ENCODE measurements at regions not wholly inside any gene's neighbourhood (a gene's known extent, or its start where the extent isn't known, plus 50 kb on each side); places are given as distances from the start of the nearest gene placed in this dataset.
"Not testable (repeated sequence)": the region's sequence is repeated elsewhere in the genome, so short reads cannot be mapped to it uniquely, and the experiment has no call there.

- DNase-seq (ENCODE audit: low spot score) = not testable (repeated sequence)
These were observed 783.4 kb downstream of the NSUN3 start for GRCh38 chr3:94846251-94846650.

- DNase-seq (ENCODE audit: low spot score) = no peak
These were observed 799.8 kb downstream of the NSUN3 start for GRCh38 chr3:94862703-94863102.

GRCh38 chr3:94869059-94869547, 806.2 kb downstream of the NSUN3 start:
- DNase-seq (ENCODE audit: low spot score) = no peak

GRCh38 chr3:94873751-94874150, 810.9 kb downstream of the NSUN3 start:
- no peak for DNase-seq (ENCODE audit: low spot score)

GRCh38 chr3:94875149-94875548, 812.3 kb downstream of the NSUN3 start:
- DNase-seq (ENCODE audit: low spot score) = no peak

GRCh38 chr3:94887065-94887464, 824.2 kb downstream of the NSUN3 start:
- no peak for DNase-seq (ENCODE audit: low spot score)

GRCh38 chr3:94896994-94897393, 834.1 kb downstream of the NSUN3 start:
- DNase-seq (ENCODE audit: low spot score) = no peak

GRCh38 chr3:94904156-94904674, 841.4 kb downstream of the NSUN3 start:
- no peak for DNase-seq (ENCODE audit: low spot score)

- DNase-seq (ENCODE audit: low spot score) = no peak
These were observed 846.9 kb downstream of the NSUN3 start for GRCh38 chr3:94909726-94910125.

GRCh38 chr3:94912656-94913055, 849.8 kb downstream of the NSUN3 start:
- no peak for DNase-seq (ENCODE audit: low spot score)

GRCh38 chr3:94927175-94927574, 864.3 kb downstream of the NSUN3 start:
- DNase-seq (ENCODE audit: low spot score) = no peak

- no peak for DNase-seq (ENCODE audit: low spot score)
These were observed 866.1 kb downstream of the NSUN3 start for GRCh38 chr3:94928921-94929320.

- no peak for DNase-seq (ENCODE audit: low spot score)
These were observed 873.1 kb downstream of the NSUN3 start for GRCh38 chr3:94935738-94936580.

GRCh38 chr3:94937980-94938379, 875.1 kb downstream of the NSUN3 start:
- DNase-seq (ENCODE audit: low spot score) = no peak

GRCh38 chr3:94946683-94947082, 883.8 kb downstream of the NSUN3 start:
- no peak for DNase-seq (ENCODE audit: low spot score)

GRCh38 chr3:94961423-94962100, 898.7 kb downstream of the NSUN3 start:
- no peak for DNase-seq (ENCODE audit: low spot score)

- DNase-seq (ENCODE audit: low spot score) = no peak
These were observed 903.1 kb downstream of the NSUN3 start for GRCh38 chr3:94965867-94966475.

GRCh38 chr3:94967196-94967595, 904.3 kb downstream of the NSUN3 start:
- no peak for DNase-seq (ENCODE audit: low spot score)

GRCh38 chr3:94968519-94968918, 905.7 kb downstream of the NSUN3 start:
- DNase-seq (ENCODE audit: low spot score) = no peak

- DNase-seq (ENCODE audit: low spot score) = no peak
These were observed 909.2 kb downstream of the NSUN3 start for GRCh38 chr3:94972066-94972465.

GRCh38 chr3:94978084-94978483, 915.2 kb downstream of the NSUN3 start:
- no peak for DNase-seq (ENCODE audit: low spot score)

- no peak for DNase-seq (ENCODE audit: low spot score)
These were observed 922.9 kb downstream of the NSUN3 start for GRCh38 chr3:94985778-94986177.
